ENCODE measurements at regions not wholly inside any gene's neighbourhood (a gene's known extent, or its start where the extent isn't known, plus 50 kb on each side); places are given as distances from the start of the nearest gene placed in this dataset.

DNA sequence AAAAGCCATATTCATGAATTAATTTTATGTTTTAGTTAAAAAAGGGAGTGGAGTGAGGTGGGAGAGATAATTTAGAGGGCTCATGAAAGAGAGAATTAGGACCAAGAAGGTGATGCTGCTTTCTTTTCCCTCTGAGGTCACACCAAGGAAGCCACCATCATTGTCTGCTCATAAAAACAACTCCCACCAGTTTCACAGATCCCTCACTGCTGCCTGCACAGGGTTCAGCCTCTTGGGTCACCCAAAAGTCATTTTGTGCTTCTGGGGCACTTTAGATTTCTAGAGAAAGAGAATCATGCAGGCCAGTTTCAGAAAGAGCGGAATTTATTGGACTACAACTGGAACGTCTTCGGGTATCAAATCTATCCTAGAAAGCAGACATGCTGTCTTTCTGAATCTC is 241.4 kb upstream of the EOMES start:
- TF ChIP-seq, protein P1, sequence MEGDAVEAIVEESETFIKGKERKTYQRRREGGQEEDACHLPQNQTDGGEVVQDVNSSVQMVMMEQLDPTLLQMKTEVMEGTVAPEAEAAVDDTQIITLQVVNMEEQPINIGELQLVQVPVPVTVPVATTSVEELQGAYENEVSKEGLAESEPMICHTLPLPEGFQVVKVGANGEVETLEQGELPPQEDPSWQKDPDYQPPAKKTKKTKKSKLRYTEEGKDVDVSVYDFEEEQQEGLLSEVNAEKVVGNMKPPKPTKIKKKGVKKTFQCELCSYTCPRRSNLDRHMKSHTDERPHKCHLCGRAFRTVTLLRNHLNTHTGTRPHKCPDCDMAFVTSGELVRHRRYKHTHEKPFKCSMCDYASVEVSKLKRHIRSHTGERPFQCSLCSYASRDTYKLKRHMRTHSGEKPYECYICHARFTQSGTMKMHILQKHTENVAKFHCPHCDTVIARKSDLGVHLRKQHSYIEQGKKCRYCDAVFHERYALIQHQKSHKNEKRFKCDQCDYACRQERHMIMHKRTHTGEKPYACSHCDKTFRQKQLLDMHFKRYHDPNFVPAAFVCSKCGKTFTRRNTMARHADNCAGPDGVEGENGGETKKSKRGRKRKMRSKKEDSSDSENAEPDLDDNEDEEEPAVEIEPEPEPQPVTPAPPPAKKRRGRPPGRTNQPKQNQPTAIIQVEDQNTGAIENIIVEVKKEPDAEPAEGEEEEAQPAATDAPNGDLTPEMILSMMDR (IDR thresholded peaks at IDR 0.05), result no peak
- no peak for TF ChIP-seq POLR2AphosphoS5 (IDR thresholded peaks at IDR 0.05)
- no peak for TF ChIP-seq EP300 (IDR thresholded peaks at IDR 0.05)
